IMR-90 (cell line): ENCODE measurements at regions not wholly inside any gene's neighbourhood (a gene's known extent, or its start where the extent isn't known, plus 50 kb on each side); places are given as distances from the start of the nearest gene placed in this dataset.

Source experiments
- MAZ ChIP-seq: IDR thresholded peaks from 2 replicates; pipeline ENCODE4 v1.6.1; 2012; ENCODE audit warnings: low read depth, mild to moderate bottlenecking, low read length, improper control_type of control experiment, moderate library complexity, borderline replicate concordance
- TF ChIP-seq, protein P1 (sequence below): conservative IDR thresholded peaks from 2 replicates; pipeline ENCODE4 v1.5.1; 2012; ENCODE audit warnings: mild to moderate bottlenecking, low read depth, low read length, improper control_type of control experiment

DNA sequence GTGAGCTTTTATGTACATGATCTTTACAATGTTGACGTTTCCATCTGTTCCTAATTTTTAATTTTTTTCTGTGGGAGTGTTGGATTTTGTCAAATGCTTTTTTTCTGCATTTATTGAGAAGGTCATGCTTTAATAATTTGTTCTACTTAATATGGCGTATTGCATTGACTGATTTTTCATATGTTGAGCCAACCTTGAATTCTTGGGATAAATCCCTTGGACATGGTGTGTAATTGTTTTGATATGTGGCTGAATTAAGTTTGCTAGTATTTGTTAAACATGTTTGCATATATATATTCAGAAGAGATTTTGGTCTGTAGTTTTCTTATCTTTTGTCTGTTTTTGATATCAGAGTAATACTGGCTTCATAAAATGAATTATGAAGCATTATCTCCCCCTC lies 256.7 kb downstream of the EDEM1 start:
- no peak for TF ChIP-seq MAZ
- TF ChIP-seq, protein P1, sequence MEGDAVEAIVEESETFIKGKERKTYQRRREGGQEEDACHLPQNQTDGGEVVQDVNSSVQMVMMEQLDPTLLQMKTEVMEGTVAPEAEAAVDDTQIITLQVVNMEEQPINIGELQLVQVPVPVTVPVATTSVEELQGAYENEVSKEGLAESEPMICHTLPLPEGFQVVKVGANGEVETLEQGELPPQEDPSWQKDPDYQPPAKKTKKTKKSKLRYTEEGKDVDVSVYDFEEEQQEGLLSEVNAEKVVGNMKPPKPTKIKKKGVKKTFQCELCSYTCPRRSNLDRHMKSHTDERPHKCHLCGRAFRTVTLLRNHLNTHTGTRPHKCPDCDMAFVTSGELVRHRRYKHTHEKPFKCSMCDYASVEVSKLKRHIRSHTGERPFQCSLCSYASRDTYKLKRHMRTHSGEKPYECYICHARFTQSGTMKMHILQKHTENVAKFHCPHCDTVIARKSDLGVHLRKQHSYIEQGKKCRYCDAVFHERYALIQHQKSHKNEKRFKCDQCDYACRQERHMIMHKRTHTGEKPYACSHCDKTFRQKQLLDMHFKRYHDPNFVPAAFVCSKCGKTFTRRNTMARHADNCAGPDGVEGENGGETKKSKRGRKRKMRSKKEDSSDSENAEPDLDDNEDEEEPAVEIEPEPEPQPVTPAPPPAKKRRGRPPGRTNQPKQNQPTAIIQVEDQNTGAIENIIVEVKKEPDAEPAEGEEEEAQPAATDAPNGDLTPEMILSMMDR = no peak
